Tibial nerve (tissue), 4 donors: ENCODE measurements at regions not wholly inside any gene's neighbourhood (a gene's known extent, or its start where the extent isn't known, plus 50 kb on each side); places are given as distances from the start of the nearest gene placed in this dataset.

ENCODE experiments used
- EP300 ChIP-seq, 2 donors: sonication (generic); formaldehyde crosslinking; IDR thresholded peaks; one replicate each; pipeline ENCODE4 v1.6.1; 2017; ENCODE audit warnings: antibody characterized with exemption in 2 of 2, mild to moderate bottlenecking in 1 of 2
- POLR2A ChIP-seq, 2 donors: fragments of 450-650 bp; IDR thresholded peaks; one replicate each; pipeline ENCODE4 v1.6.1; 2017; ENCODE audit warnings: antibody characterized with exemption in 2 of 2, mild to moderate bottlenecking in 2 of 2, moderate library complexity in 2 of 2
- TF ChIP-seq, protein P1 (sequence below), 5 experiments: fragments of 200-600 bp in 3 of 5; fragments of 450-650 bp in 2 of 5; sonication (generic) in 3 of 5; IDR thresholded peaks; one replicate each; pipeline ENCODE4 v1.5.1; 2016 to 2019; ENCODE audit warnings: antibody characterized with exemption in 5 of 5, mild to moderate bottlenecking in 3 of 5, moderate library complexity in 2 of 5

GRCh38 chr2:126300348-126300747 lies 355.6 kb upstream of the GYPC start:
- TF ChIP-seq, protein P1, sequence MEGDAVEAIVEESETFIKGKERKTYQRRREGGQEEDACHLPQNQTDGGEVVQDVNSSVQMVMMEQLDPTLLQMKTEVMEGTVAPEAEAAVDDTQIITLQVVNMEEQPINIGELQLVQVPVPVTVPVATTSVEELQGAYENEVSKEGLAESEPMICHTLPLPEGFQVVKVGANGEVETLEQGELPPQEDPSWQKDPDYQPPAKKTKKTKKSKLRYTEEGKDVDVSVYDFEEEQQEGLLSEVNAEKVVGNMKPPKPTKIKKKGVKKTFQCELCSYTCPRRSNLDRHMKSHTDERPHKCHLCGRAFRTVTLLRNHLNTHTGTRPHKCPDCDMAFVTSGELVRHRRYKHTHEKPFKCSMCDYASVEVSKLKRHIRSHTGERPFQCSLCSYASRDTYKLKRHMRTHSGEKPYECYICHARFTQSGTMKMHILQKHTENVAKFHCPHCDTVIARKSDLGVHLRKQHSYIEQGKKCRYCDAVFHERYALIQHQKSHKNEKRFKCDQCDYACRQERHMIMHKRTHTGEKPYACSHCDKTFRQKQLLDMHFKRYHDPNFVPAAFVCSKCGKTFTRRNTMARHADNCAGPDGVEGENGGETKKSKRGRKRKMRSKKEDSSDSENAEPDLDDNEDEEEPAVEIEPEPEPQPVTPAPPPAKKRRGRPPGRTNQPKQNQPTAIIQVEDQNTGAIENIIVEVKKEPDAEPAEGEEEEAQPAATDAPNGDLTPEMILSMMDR (IDR thresholded peaks at IDR 0.05): no peak
- TF ChIP-seq POLR2A (IDR thresholded peaks at IDR 0.05) (no peak), EP300 (IDR thresholded peaks at IDR 0.05) (no peak)
